ENCODE measurements at regions not wholly inside any gene's neighbourhood (a gene's known extent, or its start where the extent isn't known, plus 50 kb on each side); places are given as distances from the start of the nearest gene placed in this dataset.

DNA sequence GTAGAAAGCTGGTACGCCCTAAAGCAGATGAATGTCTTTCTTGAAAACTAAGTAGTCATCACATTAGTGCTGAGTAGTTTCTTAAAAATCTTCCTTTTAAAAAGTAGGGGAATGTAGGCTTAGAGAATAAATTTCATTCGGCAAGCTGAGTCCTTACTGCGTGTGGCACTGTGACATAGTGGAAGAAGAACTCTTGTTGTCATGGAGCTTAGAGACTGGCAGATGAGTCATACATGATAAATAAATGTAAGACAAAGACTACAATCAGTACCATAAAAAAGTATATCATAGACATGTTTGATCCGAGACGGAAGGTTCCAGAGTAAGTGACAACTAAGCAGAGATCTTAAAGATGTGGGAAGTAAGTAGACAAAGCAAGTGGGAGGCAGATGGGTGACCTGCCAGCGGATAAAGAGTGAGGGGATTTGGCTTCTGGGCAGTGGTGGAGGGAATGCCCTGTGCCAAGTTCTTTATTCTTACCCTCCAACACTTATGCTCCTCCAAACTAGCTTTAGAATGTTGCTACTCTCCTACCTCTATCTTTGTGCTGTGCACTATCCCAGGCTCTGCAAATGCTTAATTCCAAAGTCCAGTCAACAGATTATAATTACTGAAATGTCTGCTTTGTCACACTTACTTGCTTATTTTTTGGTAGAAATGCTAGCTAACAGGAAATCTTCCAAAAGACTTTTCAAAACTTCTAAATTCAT, 608.5 kb upstream of the USP24 start:
- no peaks in the 10 kb centered on the region for H3K79me2 ChIP-seq (ENCODE audit: insufficient read depth)
- H3K4me2 ChIP-seq (ENCODE audit: unreplicated experiment): peak overlapping the region; percentile 3
- no peak overlapping the region for H3K4me3 ChIP-seq
- H3K9me3 ChIP-seq (ENCODE audit: low read depth): no peaks in the 10 kb centered on the region
- in situ Hi-C loops (cut with MboI): no loop called here
- peak; percentile 70 for DNase-seq
- TF ChIP-seq EZH2 (IDR thresholded peaks at IDR 0.05; ENCODE audit: insufficient read depth, poor library complexity, severe bottlenecking): no peak
- no peak for TF ChIP-seq EZH2phosphoT487 (IDR thresholded peaks at IDR 0.05; ENCODE audit: insufficient read depth, low read depth)
- 59 to 62% methylated on average over 6 of the region's 6 CpGs for WGBS, 2 experiments (ENCODE audit: low coverage in 1 of 2, low lambda C conversion rate in 2 of 2, missing lambda C conversion rate in 2 of 2)
- no peaks in the 10 kb centered on the region for H3K27me3 ChIP-seq (replicated peaks; ENCODE audit: insufficient read depth)
- H3K4me1 ChIP-seq (ENCODE audit: insufficient read depth): peaks cover 33% of the 10 kb centered on the region
- H3K36me3 ChIP-seq (ENCODE audit: low read depth): no peaks in the 10 kb centered on the region
- H4K20me1 ChIP-seq (ENCODE audit: insufficient read depth): no peaks in the 10 kb centered on the region
- H3K9ac ChIP-seq: no peak overlapping the region
- H3K27ac ChIP-seq: peak overlapping the region; percentile 26; the same call in 1 of the 2 replicates
- peaks cover 33% of the 10 kb centered on the region for H3F3A ChIP-seq (ENCODE audit: insufficient read depth)
- H3K9me2 ChIP-seq (ENCODE audit: insufficient read depth): no peaks in the 10 kb centered on the region
- peak overlapping the region; percentile 17; the same call in 1 of the 2 replicates for H2AFZ ChIP-seq

GRCh38 chr1:55822891-55823290, 607.7 kb upstream of the USP24 start:
- DNase-seq: no peak
- in situ Hi-C loops (cut with MboI): no loop called here
- Histone ChIP-seq H3K9me3 (ENCODE audit: low read depth) (no peaks in the 10 kb centered on the region), H3K27ac (peak overlapping the region; percentile 26; the same call in 1 of the 2 replicates), H3K27me3 (replicated peaks; ENCODE audit: insufficient read depth) (no peaks in the 10 kb centered on the region), H2AFZ (no peak overlapping the region), H3F3A (ENCODE audit: insufficient read depth) (peaks cover 31% of the 10 kb centered on the region), H3K79me2 (ENCODE audit: insufficient read depth) (no peaks in the 10 kb centered on the region), H3K9ac (no peak overlapping the region), H3K4me3 (no peak overlapping the region), H3K36me3 (ENCODE audit: low read depth) (no peaks in the 10 kb centered on the region), H4K20me1 (ENCODE audit: insufficient read depth) (no peaks in the 10 kb centered on the region), H3K4me2 (ENCODE audit: unreplicated experiment) (peak overlapping the region; percentile 2), H3K9me2 (ENCODE audit: insufficient read depth) (no peaks in the 10 kb centered on the region), H3K4me1 (ENCODE audit: insufficient read depth) (peaks cover 32% of the 10 kb centered on the region)
- TF ChIP-seq EZH2phosphoT487 (IDR thresholded peaks at IDR 0.05; ENCODE audit: insufficient read depth, low read depth) (no peak), EZH2 (IDR thresholded peaks at IDR 0.05; ENCODE audit: insufficient read depth, poor library complexity, severe bottlenecking) (no peak)
- WGBS, 2 experiments (ENCODE audit: low coverage in 1 of 2, low lambda C conversion rate in 2 of 2, missing lambda C conversion rate in 2 of 2): 60% methylated on average over 2 of the region's 2 CpGs

DNA sequence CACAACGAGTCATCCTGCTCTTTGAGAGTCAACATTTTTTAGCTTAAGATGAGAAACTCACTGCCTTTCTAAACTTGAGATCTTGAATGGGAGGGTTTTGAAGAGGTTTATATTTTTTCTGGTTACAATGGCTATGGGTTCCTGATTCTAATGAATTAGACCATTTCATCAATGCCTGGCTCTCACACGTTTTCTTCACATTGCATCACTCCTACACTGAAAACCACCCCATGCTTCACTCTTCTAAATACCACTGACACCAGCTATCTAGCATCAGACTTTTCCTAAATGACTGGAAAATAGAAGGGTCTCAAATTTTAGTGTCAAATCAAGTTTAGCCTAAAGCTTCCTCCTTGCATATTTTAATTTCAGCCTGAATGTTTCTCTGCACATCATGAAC, 606.1 kb upstream of the USP24 start:
- Histone ChIP-seq H3K36me3 (ENCODE audit: low read depth) (no peaks in the 10 kb centered on the region), H4K20me1 (ENCODE audit: insufficient read depth) (no peaks in the 10 kb centered on the region), H3K9me3 (ENCODE audit: low read depth) (no peaks in the 10 kb centered on the region), H2AFZ (no peak overlapping the region), H3K9me2 (ENCODE audit: insufficient read depth) (no peaks in the 10 kb centered on the region), H3F3A (ENCODE audit: insufficient read depth) (peaks cover 14% of the 10 kb centered on the region), H3K4me2 (ENCODE audit: unreplicated experiment) (no peak overlapping the region), H3K4me3 (no peak overlapping the region), H3K9ac (no peak overlapping the region), H3K27me3 (replicated peaks; ENCODE audit: insufficient read depth) (no peaks in the 10 kb centered on the region), H3K4me1 (ENCODE audit: insufficient read depth) (peaks cover 15% of the 10 kb centered on the region), H3K79me2 (ENCODE audit: insufficient read depth) (no peaks in the 10 kb centered on the region), H3K27ac (no peak overlapping the region)
- WGBS, 2 experiments (ENCODE audit: low coverage in 1 of 2, low lambda C conversion rate in 2 of 2, missing lambda C conversion rate in 2 of 2): 70 to 75% methylated on average over 2 of the region's 2 CpGs
- in situ Hi-C loops (cut with MboI): no loop called here
- no peak for TF ChIP-seq EZH2phosphoT487 (IDR thresholded peaks at IDR 0.05; ENCODE audit: insufficient read depth, low read depth)
- no peak for TF ChIP-seq EZH2 (IDR thresholded peaks at IDR 0.05; ENCODE audit: insufficient read depth, poor library complexity, severe bottlenecking)
- DNase-seq: no peak

- H3F3A ChIP-seq (ENCODE audit: insufficient read depth): peaks cover 10% of the 10 kb centered on the region; the same call in 1 of the 2 replicates
- no peaks in the 10 kb centered on the region for H3K9me3 ChIP-seq (ENCODE audit: low read depth)
- 90 to 92% methylated on average over 3 of the region's 3 CpGs for WGBS, 2 experiments (ENCODE audit: low coverage in 1 of 2, low lambda C conversion rate in 2 of 2, missing lambda C conversion rate in 2 of 2)
- no peaks in the 10 kb centered on the region for H3K27me3 ChIP-seq (replicated peaks; ENCODE audit: insufficient read depth)
- no peaks in the 10 kb centered on the region for H3K9me2 ChIP-seq (ENCODE audit: insufficient read depth)
- H3K9ac ChIP-seq: no peak overlapping the region
- in situ Hi-C loops (cut with MboI): no loop called here
- TF ChIP-seq EZH2 (IDR thresholded peaks at IDR 0.05; ENCODE audit: insufficient read depth, poor library complexity, severe bottlenecking) (no peak), EZH2phosphoT487 (IDR thresholded peaks at IDR 0.05; ENCODE audit: insufficient read depth, low read depth) (no peak)
- H3K4me2 ChIP-seq (ENCODE audit: unreplicated experiment): no peak overlapping the region
- no peak for DNase-seq
- H3K4me1 ChIP-seq (ENCODE audit: insufficient read depth): peaks cover 11% of the 10 kb centered on the region
- H3K4me3 ChIP-seq: no peak overlapping the region
- no peaks in the 10 kb centered on the region for H4K20me1 ChIP-seq (ENCODE audit: insufficient read depth)
- H3K79me2 ChIP-seq (ENCODE audit: insufficient read depth): no peaks in the 10 kb centered on the region
- H3K27ac ChIP-seq: no peak overlapping the region
- H3K36me3 ChIP-seq (ENCODE audit: low read depth): no peaks in the 10 kb centered on the region
- H2AFZ ChIP-seq: no peak overlapping the region
Observed at GRCh38 chr1:55820501-55820900, 605.3 kb upstream of the USP24 start.
